B cell (primary cell): ENCODE measurements at regions not wholly inside any gene's neighbourhood (a gene's known extent, or its start where the extent isn't known, plus 50 kb on each side); places are given as distances from the start of the nearest gene placed in this dataset.

Source experiments
- ATAC-seq: fragments of 200-7000 bp; cut with Tn5 transposase; one replicate; pipeline ENCODE4 v1.10.0; 2021; ENCODE audit warnings: low read depth, mild to moderate bottlenecking, moderate number of reproducible peaks, moderate library complexity
- CTCF ChIA-PET: fragments of 350-600 bp; sonication (Branson Sonifier 250); formaldehyde crosslinking; loops from one replicate; lab custom pipeline; 2021; ENCODE audit warnings: antibody characterized with exemption, inconsistent platforms; lab: Charles Lee
- POLR2A ChIA-PET: fragments of 350-600 bp; sonication (Branson Sonifier 250); formaldehyde crosslinking; loops from one replicate; lab custom pipeline; 2021; ENCODE audit warnings: antibody characterized with exemption; lab: Charles Lee
- DNase-seq: peaks from one replicate; pipeline ENCODE4 v3.0.0; 2013
- H2AFZ ChIP-seq: 2 replicates; pipeline ENCODE4 v1.6.1; 2012; ENCODE audit warnings: mild to moderate bottlenecking, low read depth, low read length; ENCODE audit not compliant: insufficient read depth, poor library complexity, severe bottlenecking
- H3K27ac ChIP-seq, 2 donors: 1 replicate in 1 of 2; 2 replicates in 1 of 2; pipeline ENCODE4 v1.5.1; 2012 to 2013; ENCODE audit warnings: low read length in 2 of 2, mild to moderate bottlenecking in 2 of 2, moderate library complexity in 1 of 2
- H3K27me3 ChIP-seq, 4 experiments: fragments of 200-600 bp in 1 of 4; sonication (generic) in 1 of 4; replicated peaks in 1 of 4; 1 replicate in 2 of 4; 2 replicates in 2 of 4; pipeline versions ENCODE4 v1.6.1 to v1.7.0; 2013 to 2016; ENCODE audit warnings: low read length in 3 of 4, mild to moderate bottlenecking in 2 of 4, mixed read lengths in 1 of 4, moderate library complexity in 1 of 4; ENCODE audit not compliant: insufficient read depth in 4 of 4, control insufficient read depth in 3 of 4; ENCODE audit errors: control extremely low read depth in 1 of 4
- H3K36me3 ChIP-seq, 2 experiments: replicated peaks in 1 of 2; 1 replicate in 1 of 2; 2 replicates in 1 of 2; pipeline versions ENCODE4 v1.6.1 to v1.7.1; 2013; ENCODE audit warnings: low read length in 1 of 2; ENCODE audit not compliant: insufficient read depth in 2 of 2, control insufficient read depth in 1 of 2; ENCODE audit errors: control extremely low read depth in 1 of 2, extremely low read depth in 1 of 2
- H3K4me1 ChIP-seq, 2 donors: fragments of 200-600 bp in 1 of 2; sonication (generic) in 1 of 2; 1 replicate in 1 of 2; 2 replicates in 1 of 2; pipeline versions ENCODE4 v1.5.1 to v1.6.1; 2013 to 2017; ENCODE audit warnings: low read length in 2 of 2; ENCODE audit not compliant: control insufficient read depth in 2 of 2, insufficient read depth in 2 of 2
- H3K4me2 ChIP-seq: replicated peaks from 2 replicates; pipeline ENCODE3; 2012; ENCODE audit warnings: mild to moderate bottlenecking, low read depth, low read length; ENCODE audit not compliant: poor library complexity, severe bottlenecking
- H3K4me3 ChIP-seq, 5 experiments: fragments of 200-600 bp in 1 of 5; sonication (generic) in 1 of 5; 1 replicate in 3 of 5; 2 replicates in 2 of 5; pipeline versions ENCODE4 v1.5.1 to v1.7.0; 2011 to 2016; ENCODE audit warnings: low read length in 4 of 5, mild to moderate bottlenecking in 4 of 5, low read depth in 2 of 5, control low read depth in 1 of 5, moderate library complexity in 1 of 5; ENCODE audit not compliant: insufficient read depth in 1 of 5; ENCODE audit errors: control extremely low read depth in 1 of 5, extremely low read depth in 1 of 5
- H3K79me2 ChIP-seq: fragments of 200-600 bp; sonication (generic); one replicate; pipeline ENCODE4 v1.6.0; 2016; ENCODE audit warnings: low read length; ENCODE audit not compliant: control insufficient read depth, insufficient read depth
- H3K9ac ChIP-seq: fragments of 200-600 bp; sonication (generic); 2 replicates; pipeline ENCODE4 v1.6.1; 2017; ENCODE audit warnings: mild to moderate bottlenecking, low read length, moderate library complexity
- H3K9me3 ChIP-seq, 3 donors: one replicate each; pipeline versions ENCODE4 v1.6.1 to v1.7.1; 2013; ENCODE audit warnings: low read length in 2 of 3; ENCODE audit not compliant: control insufficient read depth in 2 of 3, insufficient read depth in 1 of 3; ENCODE audit errors: control extremely low read depth in 1 of 3
- H4K20me1 ChIP-seq: 2 replicates; pipeline ENCODE4 v1.6.0; 2012; ENCODE audit warnings: mild to moderate bottlenecking, low read length; ENCODE audit not compliant: insufficient read depth, control insufficient read depth, poor library complexity, severe bottlenecking
- H3K27ac Mint-ChIP-seq: one replicate; pipeline ENCODE4 v1.8.0; 2021; ENCODE audit warnings: mixed read lengths
- H3K27me3 Mint-ChIP-seq: one replicate; pipeline ENCODE4 v1.8.0; 2021; ENCODE audit warnings: mixed read lengths
- H3K4me1 Mint-ChIP-seq: one replicate; pipeline ENCODE4 v1.8.0; 2021; ENCODE audit warnings: mixed read lengths
- H3K4me3 Mint-ChIP-seq: one replicate; pipeline ENCODE4 v1.8.0; 2021; ENCODE audit warnings: mixed read lengths
- H3K9me3 Mint-ChIP-seq: one replicate; pipeline ENCODE4 v1.8.0; 2022; ENCODE audit warnings: mixed read lengths; ENCODE audit not compliant: insufficient read depth
- EZH2 ChIP-seq: IDR thresholded peaks from 2 replicates; pipeline ENCODE4 v1.6.1; 2012; ENCODE audit warnings: borderline replicate concordance, low read depth, mild to moderate bottlenecking, moderate library complexity, low read length; ENCODE audit not compliant: insufficient read depth, poor library complexity, severe bottlenecking
- WGBS: methylation state at CpG from one replicate; pipeline ENCODE4 v1.1.5; 2013; ENCODE audit warnings: missing lambda C conversion rate; ENCODE audit not compliant: insufficient coverage; 5-methylcytosine and 5-hydroxymethylcytosine counted together
- intact Hi-C: fragments of 100-400 bp; cut with micrococcal nuclease; formaldehyde crosslinking; loops from one replicate; pipeline ENCODE4 v1.10.0; 2022
- TF ChIP-seq, protein P1 (sequence below): fragments of 200-600 bp; IDR thresholded peaks from one replicate; pipeline ENCODE4 v1.8.0; 2022; ENCODE audit warnings: antibody characterized with exemption, mild to moderate bottlenecking

DNA sequence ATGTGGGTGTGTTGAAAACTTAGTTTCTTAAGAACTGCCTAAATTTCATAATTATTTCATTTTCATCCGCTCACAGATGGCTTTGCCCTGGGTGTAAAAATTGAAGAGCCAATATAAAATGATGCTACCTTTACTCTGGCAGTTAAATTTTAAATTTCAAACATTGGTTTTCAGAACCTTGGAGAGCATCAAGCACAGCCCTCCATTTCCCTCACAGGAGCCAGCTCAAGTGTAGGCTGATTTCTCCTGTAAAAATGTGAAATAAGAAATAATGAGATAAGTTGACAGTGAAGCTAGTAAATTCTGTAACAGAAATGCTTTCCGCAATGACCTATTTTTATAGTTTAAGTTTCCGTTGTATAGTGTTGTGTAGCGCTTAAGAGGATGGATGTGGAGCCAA, 53.9 kb upstream of the AKT3 start:
- TF ChIP-seq, protein P1, sequence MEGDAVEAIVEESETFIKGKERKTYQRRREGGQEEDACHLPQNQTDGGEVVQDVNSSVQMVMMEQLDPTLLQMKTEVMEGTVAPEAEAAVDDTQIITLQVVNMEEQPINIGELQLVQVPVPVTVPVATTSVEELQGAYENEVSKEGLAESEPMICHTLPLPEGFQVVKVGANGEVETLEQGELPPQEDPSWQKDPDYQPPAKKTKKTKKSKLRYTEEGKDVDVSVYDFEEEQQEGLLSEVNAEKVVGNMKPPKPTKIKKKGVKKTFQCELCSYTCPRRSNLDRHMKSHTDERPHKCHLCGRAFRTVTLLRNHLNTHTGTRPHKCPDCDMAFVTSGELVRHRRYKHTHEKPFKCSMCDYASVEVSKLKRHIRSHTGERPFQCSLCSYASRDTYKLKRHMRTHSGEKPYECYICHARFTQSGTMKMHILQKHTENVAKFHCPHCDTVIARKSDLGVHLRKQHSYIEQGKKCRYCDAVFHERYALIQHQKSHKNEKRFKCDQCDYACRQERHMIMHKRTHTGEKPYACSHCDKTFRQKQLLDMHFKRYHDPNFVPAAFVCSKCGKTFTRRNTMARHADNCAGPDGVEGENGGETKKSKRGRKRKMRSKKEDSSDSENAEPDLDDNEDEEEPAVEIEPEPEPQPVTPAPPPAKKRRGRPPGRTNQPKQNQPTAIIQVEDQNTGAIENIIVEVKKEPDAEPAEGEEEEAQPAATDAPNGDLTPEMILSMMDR = no peak
- no peak for TF ChIP-seq EZH2
- H3K36me3 ChIP-seq = no peaks in the 10 kb centered on the region
- H3K4me3 Mint-ChIP-seq = no peak overlapping the region
- intact Hi-C loops = no loop called here
- H3K27ac Mint-ChIP-seq = no peak overlapping the region
- ChIA-PET CTCF (no interaction called here), POLR2A (no interaction called here)
- H3K79me2 ChIP-seq = no peaks in the 10 kb centered on the region
- H3K9ac ChIP-seq = no peak overlapping the region
- H3K27me3 Mint-ChIP-seq = peaks cover 25% of the 10 kb centered on the region
- peaks cover 0 to 14% (median 4%) of the 10 kb centered on the region in 4 experiments for H3K27me3 ChIP-seq
- ATAC-seq (no peak), DNase-seq (no peak)
- no peaks in the 10 kb centered on the region for H3K4me1 ChIP-seq
- no peak overlapping the region for H3K4me2 ChIP-seq
- no peaks in the 10 kb centered on the region for H4K20me1 ChIP-seq
- no peak overlapping the region for H3K4me3 ChIP-seq
- H3K9me3 ChIP-seq = no peaks in the 10 kb centered on the region
- no peaks in the 10 kb centered on the region for H3K4me1 Mint-ChIP-seq
- H3K9me3 Mint-ChIP-seq = no peaks in the 10 kb centered on the region
- no peak overlapping the region for H2AFZ ChIP-seq
- WGBS = 94% methylated on average over 3 of the region's 4 CpGs
- no peak overlapping the region for H3K27ac ChIP-seq

DNA sequence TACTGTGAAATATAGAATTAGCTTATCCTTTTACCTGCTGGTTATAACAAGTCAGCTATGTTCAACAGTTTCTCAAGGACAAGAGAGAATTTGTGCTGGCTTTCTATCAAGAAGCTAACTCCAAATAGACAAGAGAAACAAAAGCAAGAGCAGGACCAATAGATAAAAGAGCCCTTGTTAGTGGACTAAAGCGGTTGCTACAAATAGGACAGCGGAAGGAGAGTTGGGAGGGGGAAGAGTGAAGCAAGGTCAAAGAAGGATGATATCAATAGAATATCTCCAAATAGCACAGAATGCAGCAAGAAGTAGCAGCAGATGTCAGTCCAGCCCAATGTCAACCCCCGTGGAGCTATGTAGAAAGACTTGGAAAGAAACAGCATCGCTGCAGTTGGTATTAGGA, 53.0 kb upstream of the AKT3 start:
- Mint-ChIP-seq H3K27ac (no peak overlapping the region), H3K27me3 (peaks cover 29% of the 10 kb centered on the region), H3K9me3 (no peaks in the 10 kb centered on the region), H3K4me1 (no peaks in the 10 kb centered on the region), H3K4me3 (no peak overlapping the region)
- no peaks in the 10 kb centered on the region for H4K20me1 ChIP-seq
- H3K27me3 ChIP-seq = peaks cover 0 to 14% (median 4%) of the 10 kb centered on the region in 4 experiments
- H3K79me2 ChIP-seq = no peaks in the 10 kb centered on the region
- intact Hi-C loops = no loop called here
- H3K9ac ChIP-seq = no peak overlapping the region
- H2AFZ ChIP-seq = no peak overlapping the region
- H3K4me3 ChIP-seq = no peak overlapping the region
- peaks cover 0 to under 1% (median 0%) of the 10 kb centered on the region in 3 donors for H3K9me3 ChIP-seq
- TF ChIP-seq, protein P1 = no peak
- no peak for TF ChIP-seq EZH2
- CTCF ChIA-PET = no interaction called here
- POLR2A ChIA-PET = no interaction called here
- no peaks in the 10 kb centered on the region for H3K4me1 ChIP-seq
- no peak for ATAC-seq
- no peaks in the 10 kb centered on the region for H3K36me3 ChIP-seq
- no peak overlapping the region for H3K4me2 ChIP-seq
- no peak overlapping the region for H3K27ac ChIP-seq
- DNase-seq = no peak
- no CpG with 5 or more reads among the region's 4 CpGs for WGBS
